A549 (cell line): ENCODE measurements at regions not wholly inside any gene's neighbourhood (a gene's known extent, or its start where the extent isn't known, plus 50 kb on each side); places are given as distances from the start of the nearest gene placed in this dataset.

Experiments
- ATAC-seq, 2 experiments: fragments of 200-7000 bp in 1 of 2; fragments of >200 bp in 1 of 2; cut with Nextera tagmentation in 1 of 2; cut with Tn5 transposase in 1 of 2; 3 replicates each; pipeline versions ENCODE4 v1.8.0 to v1.9.1; 2018 to 2020; ENCODE audit warnings: mild to moderate bottlenecking in 1 of 2, moderate library complexity in 1 of 2
- CTCF ChIA-PET: fragments of 300-600 bp; sonication (Branson Sonifier 250); formaldehyde crosslinking; extraction: SDS; loops from one replicate; lab custom pipeline; 2021; ENCODE audit warnings: antibody characterized with exemption, inconsistent platforms; lab: Yijun Ruan, JAX
- POLR2A ChIA-PET: fragments of 350-600 bp; formaldehyde crosslinking; extraction: SDS; loops from one replicate; lab custom pipeline; 2021; ENCODE audit warnings: antibody characterized with exemption, inconsistent platforms; lab: Yijun Ruan, JAX
- DNase-seq, 2 experiments: peaks; one replicate each; pipeline versions ENCODE4 v3.0.0 to v3.0.0-alpha.2; 2011 to 2016; ENCODE audit warnings: low read depth in 1 of 2, low spot score in 1 of 2
- FAIRE-seq: peaks from 2 replicates; lab custom pipeline; 2011; peaks lifted over from hg19 to GRCh38; lab: Jason Lieb, UNC
- H3K27ac ChIP-seq, 2 experiments: fragments of >200 bp; sonication (Bioruptor Twin); formaldehyde crosslinking; 3 replicates each; pipeline ENCODE4 v1.5.1; 2016 to 2017
- H3K4me1 ChIP-seq: fragments of >200 bp; sonication (Bioruptor Twin); formaldehyde crosslinking; 3 replicates; pipeline ENCODE4 v1.6.1; 2016
- H3K4me2 ChIP-seq: fragments of >200 bp; sonication (Bioruptor Twin); formaldehyde crosslinking; 3 replicates; pipeline ENCODE4 v1.6.1; 2016
- H3K4me3 ChIP-seq: fragments of >200 bp; sonication (Bioruptor Twin); formaldehyde crosslinking; 3 replicates; pipeline ENCODE4 v1.5.1; 2016
- H3K9me3 ChIP-seq: fragments of >200 bp; sonication (Bioruptor Twin); formaldehyde crosslinking; 3 replicates; pipeline ENCODE4 v1.6.1; 2016
- BCL3 ChIP-seq: fragments of >200 bp; sonication (Bioruptor Twin); formaldehyde crosslinking; IDR thresholded peaks from 3 replicates; pipeline ENCODE4 v1.6.1; 2016
- BHLHE40 ChIP-seq: IDR thresholded peaks from 2 replicates; pipeline ENCODE4 v1.6.1; 2012; ENCODE audit warnings: low read depth, low read length, inconsistent platforms
- CTCF ChIP-seq: fragments of >200 bp; sonication (Bioruptor Twin); formaldehyde crosslinking; IDR thresholded peaks from 3 replicates; pipeline ENCODE4 v1.5.1; 2016
- EHMT2 ChIP-seq: fragments of 200-600 bp; sonication (generic); IDR thresholded peaks from 2 replicates; pipeline ENCODE4 v1.6.1; 2016; ENCODE audit warnings: antibody characterized with exemption, low read depth, mild to moderate bottlenecking, moderate library complexity
- FOSB ChIP-seq: fragments of 250-450 bp; sonication (Bioruptor Pico); IDR thresholded peaks from 2 replicates; pipeline ENCODE4 v1.5.0; 2020; ENCODE audit warnings: mild to moderate bottlenecking, moderate library complexity
- FOSL2 ChIP-seq, 2 experiments: fragments of 450-650 bp in 1 of 2; fragments of >200 bp in 1 of 2; sonication (Bioruptor Twin) in 1 of 2; formaldehyde crosslinking; IDR thresholded peaks; 2 replicates each; pipeline versions ENCODE4 v1.5.0 to v1.6.1; 2016 to 2020; ENCODE audit warnings: mild to moderate bottlenecking in 1 of 2, moderate library complexity in 1 of 2
- FOXS1 ChIP-seq: fragments of 250-450 bp; sonication (Bioruptor Pico); IDR thresholded peaks from 2 replicates; pipeline ENCODE4 v1.5.0; 2020; ENCODE audit warnings: mild to moderate bottlenecking, moderate library complexity
- GATA3 ChIP-seq: IDR thresholded peaks from 2 replicates; pipeline ENCODE4 v1.6.1; 2012; ENCODE audit warnings: borderline replicate concordance
- HEYL ChIP-seq: fragments of 250-450 bp; sonication (Bioruptor Pico); IDR thresholded peaks from 2 replicates; pipeline ENCODE4 v1.8.0; 2021; ENCODE audit warnings: mild to moderate bottlenecking, moderate library complexity
- HOXA7 ChIP-seq: fragments of 250-450 bp; sonication (Bioruptor Pico); IDR thresholded peaks from 2 replicates; pipeline ENCODE4 v1.5.0; 2020; ENCODE audit warnings: mild to moderate bottlenecking, moderate library complexity
- KDM5A ChIP-seq: fragments of 200-600 bp; sonication (generic); IDR thresholded peaks from 2 replicates; pipeline ENCODE4 v1.6.1; 2016; ENCODE audit warnings: antibody characterized with exemption, mild to moderate bottlenecking
- MAZ ChIP-seq: fragments of 150-350 bp; IDR thresholded peaks from 2 replicates; pipeline ENCODE4 v1.6.1; 2014; ENCODE audit warnings: antibody characterized with exemption, low read depth, low read length, borderline replicate concordance
- POLR2AphosphoS2 ChIP-seq: conservative IDR thresholded peaks from 2 replicates; pipeline ENCODE4 v1.6.1; 2012; ENCODE audit warnings: low read length, improper control_type of control experiment, inconsistent platforms
- RAD21 ChIP-seq, 2 experiments: fragments of >200 bp in 1 of 2; sonication (Bioruptor Twin) in 1 of 2; formaldehyde crosslinking in 1 of 2; IDR thresholded peaks in 1 of 2; conservative IDR thresholded peaks in 1 of 2; 2 replicates in 1 of 2; 3 replicates in 1 of 2; pipeline ENCODE4 v1.6.1; 2012 to 2018; ENCODE audit warnings: inconsistent platforms in 1 of 2
- RARB ChIP-seq: fragments of 250-450 bp; sonication (Bioruptor Pico); IDR thresholded peaks from 2 replicates; pipeline ENCODE4 v1.8.0; 2021; ENCODE audit warnings: mild to moderate bottlenecking, moderate library complexity
- REST ChIP-seq: fragments of 200-600 bp; sonication (generic); IDR thresholded peaks from 2 replicates; pipeline ENCODE4 v1.6.1; 2016; ENCODE audit warnings: antibody characterized with exemption, mild to moderate bottlenecking, moderate library complexity
- RNF2 ChIP-seq: fragments of 200-600 bp; sonication (generic); IDR thresholded peaks from 2 replicates; pipeline ENCODE4 v1.6.1; 2016; ENCODE audit warnings: low read depth, mild to moderate bottlenecking, antibody characterized with exemption, moderate library complexity, borderline replicate concordance
- SMC3 ChIP-seq: fragments of >200 bp; sonication (Bioruptor Twin); formaldehyde crosslinking; IDR thresholded peaks from 3 replicates; pipeline ENCODE4 v1.6.1; 2018; ENCODE audit warnings: inconsistent platforms
- SREBF2 ChIP-seq: fragments of 450-650 bp; IDR thresholded peaks from 2 replicates; pipeline ENCODE4 v1.6.1; 2014; ENCODE audit warnings: mild to moderate bottlenecking, moderate library complexity
- ZNF302 ChIP-seq: fragments of 250-450 bp; sonication (Bioruptor Pico); IDR thresholded peaks from 2 replicates; pipeline ENCODE4 v1.9.0; 2021; ENCODE audit warnings: inconsistent platforms, mild to moderate bottlenecking, moderate library complexity
- WGBS: methylation state at CpG from one replicate; pipeline ENCODE4 v1.1.6; 2017; ENCODE audit errors: missing lambda C conversion rate; 5-methylcytosine and 5-hydroxymethylcytosine counted together

GRCh38 chr18:32613821-32614220 is 143.1 kb upstream of the GAREM1 start:
- FAIRE-seq (no peak), ATAC-seq (no peak)
- POLR2A ChIA-PET = no interaction called here
- WGBS = 3% methylated on average over 3 of the region's 3 CpGs
- H3K9me3 ChIP-seq = no peaks in the 10 kb centered on the region
- no peak overlapping the region for H3K4me3 ChIP-seq
- no peak for TF ChIP-seq RNF2
- no peak for TF ChIP-seq BCL3
- no peak for TF ChIP-seq GATA3
- TF ChIP-seq FOSL2 (IDR thresholded peaks at IDR 0.05) = no peak
- no peak for TF ChIP-seq FOSL2 (CRISPR knock-in tag; IDR thresholded peaks at IDR 0.05)
- TF ChIP-seq RARB (CRISPR knock-in tag) = no peak
- TF ChIP-seq KDM5A = no peak
- TF ChIP-seq MAZ = no peak
- no peak for TF ChIP-seq ZNF302
- no peak for TF ChIP-seq FOXS1 (CRISPR knock-in tag)
- TF ChIP-seq CTCF = no peak
- TF ChIP-seq SMC3 = no peak
- no peak for TF ChIP-seq HOXA7 (CRISPR knock-in tag)
- TF ChIP-seq, all 56 proteins: peak for 0
- Histone ChIP-seq H3K4me1 (no peaks in the 10 kb centered on the region), H3K27ac (no peak overlapping the region), H3K4me2 (no peak overlapping the region)
- CTCF ChIA-PET = no interaction called here
- DNase-seq = no peak

- FAIRE-seq = no peak
- ChIA-PET POLR2A (no interaction called here), CTCF (no interaction called here)
- Histone ChIP-seq H3K27ac (no peak overlapping the region), H3K9me3 (no peaks in the 10 kb centered on the region), H3K4me2 (no peak overlapping the region), H3K4me3 (no peak overlapping the region), H3K4me1 (no peaks in the 10 kb centered on the region)
- no peak for DNase-seq
- 15% methylated on average over 3 of the region's 3 CpGs for WGBS
- ATAC-seq = no peak
- TF ChIP-seq HEYL (CRISPR knock-in tag) (no peak), REST (no peak), EHMT2 (no peak), FOSB (no peak), POLR2AphosphoS2 (no peak), BHLHE40 (no peak), SMC3 (no peak), SREBF2 (no peak), RAD21 (conservative IDR thresholded peaks at IDR 0.05 in 1 of 2, IDR thresholded peaks at IDR 0.05 in 1 of 2) (no peak), HOXA7 (CRISPR knock-in tag) (no peak), RARB (CRISPR knock-in tag) (no peak), BCL3 (no peak), KDM5A (no peak)
Measured at GRCh38 chr18:32612651-32613050, 142.0 kb upstream of the GAREM1 start.
